Activated naive CD4-positive, alpha-beta T cell treated with Interleukin-2 at 50 U/mL for 16 hours (primary cell): ENCODE measurements at regions not wholly inside any gene's neighbourhood (a gene's known extent, or its start where the extent isn't known, plus 50 kb on each side); places are given as distances from the start of the nearest gene placed in this dataset.

Experiments
- DNase-seq: peaks from one replicate; pipeline ENCODE4 v3.0.0-alpha.2; 2020

GRCh38 chr18:45169610-45170009 lies 445.7 kb upstream of the SLC14A2 start:
- no peak for DNase-seq

GRCh38 chr18:45171679-45172191 lies 443.5 kb upstream of the SLC14A2 start:
- DNase-seq: no peak

- DNase-seq: no peak
Observed at GRCh38 chr18:45173327-45173726, 441.9 kb upstream of the SLC14A2 start.

- DNase-seq: no peak
Observed at GRCh38 chr18:45173799-45174519, 441.3 kb upstream of the SLC14A2 start.

- DNase-seq: no peak
Observed at GRCh38 chr18:45174629-45175136, 440.6 kb upstream of the SLC14A2 start.

GRCh38 chr18:45175511-45175910 lies 439.8 kb upstream of the SLC14A2 start:
- no peak for DNase-seq

- DNase-seq: no peak
Observed at GRCh38 chr18:45186832-45187231, 428.4 kb upstream of the SLC14A2 start.

GRCh38 chr18:45191795-45192194 lies 423.5 kb upstream of the SLC14A2 start:
- no peak for DNase-seq

GRCh38 chr18:45197526-45197970 lies 417.7 kb upstream of the SLC14A2 start:
- DNase-seq: peak; percentile 4

- no peak for DNase-seq
Observed at GRCh38 chr18:45198526-45198925, 416.8 kb upstream of the SLC14A2 start.

- DNase-seq: no peak
Observed at GRCh38 chr18:45201029-45201428, 414.2 kb upstream of the SLC14A2 start.

GRCh38 chr18:45201489-45201888 lies 413.8 kb upstream of the SLC14A2 start:
- no peak for DNase-seq

GRCh38 chr18:45202061-45202460 lies 413.2 kb upstream of the SLC14A2 start:
- DNase-seq: no peak

- no peak for DNase-seq
Observed at GRCh38 chr18:45203677-45204076, 411.6 kb upstream of the SLC14A2 start.

- DNase-seq: no peak
Observed at GRCh38 chr18:45207328-45207727, 407.9 kb upstream of the SLC14A2 start.

- no peak for DNase-seq
Observed at GRCh38 chr18:45208164-45208563, 407.1 kb upstream of the SLC14A2 start.

GRCh38 chr18:45212181-45213039 lies 402.9 kb upstream of the SLC14A2 start:
- DNase-seq: peak; percentile 72

GRCh38 chr18:45213040-45213333 lies 402.3 kb upstream of the SLC14A2 start:
- no peak for DNase-seq

- DNase-seq: no peak
Observed at GRCh38 chr18:45218436-45218835, 396.8 kb upstream of the SLC14A2 start.

GRCh38 chr18:45221363-45221762 lies 393.9 kb upstream of the SLC14A2 start:
- DNase-seq: no peak

- DNase-seq: no peak
Observed at GRCh38 chr18:45222180-45222579, 393.1 kb upstream of the SLC14A2 start.

- DNase-seq: no peak
Observed at GRCh38 chr18:45227001-45227742, 388.1 kb upstream of the SLC14A2 start.

- DNase-seq: no peak
Observed at GRCh38 chr18:45228796-45229388, 386.4 kb upstream of the SLC14A2 start.
